ENCODE measurements at regions not wholly inside any gene's neighbourhood (a gene's known extent, or its start where the extent isn't known, plus 50 kb on each side); places are given as distances from the start of the nearest gene placed in this dataset.

GRCh38 chr2:8488001-8488738, 193.7 kb upstream of the ID2 start:
- WGBS, result 81% methylated on average over 23 of the region's 23 CpGs
- Histone ChIP-seq H3K9me3 (ENCODE audit: control insufficient read depth in 4 of 4, low read length in 3 of 4) (no peaks in the 10 kb centered on the region), H3K9ac (ENCODE audit: low read depth in 1 of 2, low read length in 2 of 2) (no peak overlapping the region), H3K27me3 (ENCODE audit: control insufficient read depth in 4 of 4, insufficient read depth in 4 of 4, low read length in 3 of 4) (no peaks in the 10 kb centered on the region), H3K27ac (ENCODE audit: low read depth in 1 of 2, low read length in 2 of 2) (peak overlapping the region in 1 of 2 donors; percentile 14), H3K4me1 (ENCODE audit: control insufficient read depth in 4 of 4, insufficient read depth in 4 of 4, low read length in 3 of 4) (peaks cover 0 to 14% (median 5%) of the 10 kb centered on the region in 4 donors), H3K4me3 (ENCODE audit: low read depth in 1 of 3, low read length in 3 of 3) (no peak overlapping the region), H3K36me3 (ENCODE audit: control insufficient read depth in 4 of 4, insufficient read depth in 3 of 4, low read depth in 1 of 4, low read length in 3 of 4) (no peaks in the 10 kb centered on the region)
- DNase-seq (ENCODE audit: low spot score), result no peak
- TF ChIP-seq GABPA (IDR thresholded peaks at IDR 0.05 in 1 of 2, conservative IDR thresholded peaks at IDR 0.05 in 1 of 2), result no peak
- TF ChIP-seq MAX (IDR thresholded peaks at IDR 0.05), result no peak
- no peak for TF ChIP-seq REST (IDR thresholded peaks at IDR 0.05)
- TF ChIP-seq, protein P1, sequence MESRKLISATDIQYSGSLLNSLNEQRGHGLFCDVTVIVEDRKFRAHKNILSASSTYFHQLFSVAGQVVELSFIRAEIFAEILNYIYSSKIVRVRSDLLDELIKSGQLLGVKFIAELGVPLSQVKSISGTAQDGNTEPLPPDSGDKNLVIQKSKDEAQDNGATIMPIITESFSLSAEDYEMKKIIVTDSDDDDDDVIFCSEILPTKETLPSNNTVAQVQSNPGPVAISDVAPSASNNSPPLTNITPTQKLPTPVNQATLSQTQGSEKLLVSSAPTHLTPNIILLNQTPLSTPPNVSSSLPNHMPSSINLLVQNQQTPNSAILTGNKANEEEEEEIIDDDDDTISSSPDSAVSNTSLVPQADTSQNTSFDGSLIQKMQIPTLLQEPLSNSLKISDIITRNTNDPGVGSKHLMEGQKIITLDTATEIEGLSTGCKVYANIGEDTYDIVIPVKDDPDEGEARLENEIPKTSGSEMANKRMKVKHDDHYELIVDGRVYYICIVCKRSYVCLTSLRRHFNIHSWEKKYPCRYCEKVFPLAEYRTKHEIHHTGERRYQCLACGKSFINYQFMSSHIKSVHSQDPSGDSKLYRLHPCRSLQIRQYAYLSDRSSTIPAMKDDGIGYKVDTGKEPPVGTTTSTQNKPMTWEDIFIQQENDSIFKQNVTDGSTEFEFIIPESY (IDR thresholded peaks at IDR 0.05), result no peak
- TF ChIP-seq FOXA1 (IDR thresholded peaks at IDR 0.05), result no peak
- TF ChIP-seq SP1 (IDR thresholded peaks at IDR 0.05), result no peak
- TF ChIP-seq FOXA2 (IDR thresholded peaks at IDR 0.05), result no peak
- TF ChIP-seq EGR1 (IDR thresholded peaks at IDR 0.05; ENCODE audit: low read depth in 2 of 2), result no peak
- no peak for TF ChIP-seq JUND (IDR thresholded peaks at IDR 0.05)

- WGBS, result 95% methylated on average over 7 of the region's 7 CpGs
- TF ChIP-seq FOXA1 (IDR thresholded peaks at IDR 0.05), result no peak
- no peak for TF ChIP-seq HNF4A (conservative IDR thresholded peaks at IDR 0.05)
- no peak for TF ChIP-seq REST (IDR thresholded peaks at IDR 0.05)
- no peak for TF ChIP-seq JUND (IDR thresholded peaks at IDR 0.05)
- TF ChIP-seq, protein P2, sequence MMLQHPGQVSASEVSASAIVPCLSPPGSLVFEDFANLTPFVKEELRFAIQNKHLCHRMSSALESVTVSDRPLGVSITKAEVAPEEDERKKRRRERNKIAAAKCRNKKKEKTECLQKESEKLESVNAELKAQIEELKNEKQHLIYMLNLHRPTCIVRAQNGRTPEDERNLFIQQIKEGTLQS (IDR thresholded peaks at IDR 0.05), result no peak
- TF ChIP-seq TAF1 (conservative IDR thresholded peaks at IDR 0.05), result no peak
- TF ChIP-seq, protein P3, sequence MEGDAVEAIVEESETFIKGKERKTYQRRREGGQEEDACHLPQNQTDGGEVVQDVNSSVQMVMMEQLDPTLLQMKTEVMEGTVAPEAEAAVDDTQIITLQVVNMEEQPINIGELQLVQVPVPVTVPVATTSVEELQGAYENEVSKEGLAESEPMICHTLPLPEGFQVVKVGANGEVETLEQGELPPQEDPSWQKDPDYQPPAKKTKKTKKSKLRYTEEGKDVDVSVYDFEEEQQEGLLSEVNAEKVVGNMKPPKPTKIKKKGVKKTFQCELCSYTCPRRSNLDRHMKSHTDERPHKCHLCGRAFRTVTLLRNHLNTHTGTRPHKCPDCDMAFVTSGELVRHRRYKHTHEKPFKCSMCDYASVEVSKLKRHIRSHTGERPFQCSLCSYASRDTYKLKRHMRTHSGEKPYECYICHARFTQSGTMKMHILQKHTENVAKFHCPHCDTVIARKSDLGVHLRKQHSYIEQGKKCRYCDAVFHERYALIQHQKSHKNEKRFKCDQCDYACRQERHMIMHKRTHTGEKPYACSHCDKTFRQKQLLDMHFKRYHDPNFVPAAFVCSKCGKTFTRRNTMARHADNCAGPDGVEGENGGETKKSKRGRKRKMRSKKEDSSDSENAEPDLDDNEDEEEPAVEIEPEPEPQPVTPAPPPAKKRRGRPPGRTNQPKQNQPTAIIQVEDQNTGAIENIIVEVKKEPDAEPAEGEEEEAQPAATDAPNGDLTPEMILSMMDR (IDR thresholded peaks at IDR 0.05; ENCODE audit: low read depth, low read length, missing input control), result no peak
- no peak for TF ChIP-seq RXRA (IDR thresholded peaks at IDR 0.05)
- TF ChIP-seq YY1 (IDR thresholded peaks at IDR 0.05), result no peak
- no peak for TF ChIP-seq NR2F2 (IDR thresholded peaks at IDR 0.05)
- no peak for TF ChIP-seq RAD21 (IDR thresholded peaks at IDR 0.05)
- TF ChIP-seq, protein P1 (IDR thresholded peaks at IDR 0.05), result no peak
- TF ChIP-seq SP1 (IDR thresholded peaks at IDR 0.05), result no peak
- no peak for TF ChIP-seq EGR1 (IDR thresholded peaks at IDR 0.05; ENCODE audit: low read depth in 2 of 2)
- TF ChIP-seq FOXA2 (IDR thresholded peaks at IDR 0.05), result no peak
- no peak for TF ChIP-seq HNF4G (IDR thresholded peaks at IDR 0.05)
- Histone ChIP-seq H3K4me1 (ENCODE audit: control insufficient read depth in 4 of 4, insufficient read depth in 4 of 4, low read length in 3 of 4) (peaks cover 4 to 21% (median 10%) of the 10 kb centered on the region in 4 donors), H3K4me3 (ENCODE audit: low read depth in 1 of 3, low read length in 3 of 3) (no peak overlapping the region), H3K9me3 (ENCODE audit: control insufficient read depth in 4 of 4, low read length in 3 of 4) (no peaks in the 10 kb centered on the region), H3K27ac (ENCODE audit: low read depth in 1 of 2, low read length in 2 of 2) (no peak overlapping the region), H3K9ac (ENCODE audit: low read depth in 1 of 2, low read length in 2 of 2) (no peak overlapping the region), H3K27me3 (ENCODE audit: control insufficient read depth in 4 of 4, insufficient read depth in 4 of 4, low read length in 3 of 4) (no peaks in the 10 kb centered on the region), H3K36me3 (ENCODE audit: control insufficient read depth in 4 of 4, insufficient read depth in 3 of 4, low read depth in 1 of 4, low read length in 3 of 4) (no peaks in the 10 kb centered on the region)
- no peak for DNase-seq (ENCODE audit: low spot score)
These were observed 192.6 kb upstream of the ID2 start for GRCh38 chr2:8489221-8489620.
